Endothelial cell of umbilical vein (primary cell): ENCODE measurements at regions not wholly inside any gene's neighbourhood (a gene's known extent, or its start where the extent isn't known, plus 50 kb on each side); places are given as distances from the start of the nearest gene placed in this dataset.

Experiments
- CTCF ChIP-seq, 2 donors: IDR thresholded peaks; 1 replicate in 1 of 2; 2 replicates in 1 of 2; pipeline ENCODE4 v1.5.1; 2011; ENCODE audit warnings: low read length in 2 of 2, mild to moderate bottlenecking in 2 of 2, moderate library complexity in 2 of 2, control low read depth in 1 of 2, inconsistent platforms in 1 of 2, low read depth in 1 of 2; ENCODE audit not compliant: insufficient read depth in 1 of 2; ENCODE audit errors: extremely low read depth in 1 of 2
- EZH2 ChIP-seq: IDR thresholded peaks from 2 replicates; pipeline ENCODE4 v1.6.1; 2012; ENCODE audit warnings: borderline replicate concordance, low read depth, mild to moderate bottlenecking, moderate library complexity, low read length, inconsistent platforms; ENCODE audit not compliant: severe bottlenecking
- GATA2 ChIP-seq: IDR thresholded peaks from 2 replicates; pipeline ENCODE4 v1.7.0; 2011; ENCODE audit warnings: low read depth, mild to moderate bottlenecking, moderate library complexity, mixed read lengths, low read length; ENCODE audit not compliant: insufficient read length, insufficient read depth
- MAX ChIP-seq: IDR thresholded peaks from 2 replicates; pipeline ENCODE4 v1.6.1; 2011; ENCODE audit not compliant: insufficient read depth, insufficient read length
- MYC ChIP-seq: IDR thresholded peaks from one replicate; pipeline ENCODE4 v1.6.1; 2011; ENCODE audit warnings: mild to moderate bottlenecking, low read depth, low read length
- POLR2A ChIP-seq: IDR thresholded peaks from 2 replicates; pipeline ENCODE4 v1.6.1; 2012; ENCODE audit warnings: low read depth, mild to moderate bottlenecking, control low read depth, low read length
- POLR2AphosphoS5 ChIP-seq: IDR thresholded peaks from 2 replicates; pipeline ENCODE4 v1.6.1; 2012; ENCODE audit warnings: low read depth, mild to moderate bottlenecking, control low read depth, low read length, moderate library complexity; ENCODE audit not compliant: insufficient read depth

GRCh38 chr4:137427411-137427810, 104.9 kb downstream of the PCDH18 start:
- no peak for TF ChIP-seq CTCF (IDR thresholded peaks at IDR 0.05; ENCODE audit: extremely low read depth in 1 of 2, insufficient read depth in 1 of 2, low read depth in 1 of 2, low read length in 2 of 2)
- no peak for TF ChIP-seq POLR2AphosphoS5
- no peak for TF ChIP-seq EZH2
- no peak for TF ChIP-seq GATA2
- TF ChIP-seq POLR2A: no peak
- TF ChIP-seq MAX: no peak
- TF ChIP-seq MYC: no peak
